ENCODE measurements at regions not wholly inside any gene's neighbourhood (a gene's known extent, or its start where the extent isn't known, plus 50 kb on each side); places are given as distances from the start of the nearest gene placed in this dataset.

DNA sequence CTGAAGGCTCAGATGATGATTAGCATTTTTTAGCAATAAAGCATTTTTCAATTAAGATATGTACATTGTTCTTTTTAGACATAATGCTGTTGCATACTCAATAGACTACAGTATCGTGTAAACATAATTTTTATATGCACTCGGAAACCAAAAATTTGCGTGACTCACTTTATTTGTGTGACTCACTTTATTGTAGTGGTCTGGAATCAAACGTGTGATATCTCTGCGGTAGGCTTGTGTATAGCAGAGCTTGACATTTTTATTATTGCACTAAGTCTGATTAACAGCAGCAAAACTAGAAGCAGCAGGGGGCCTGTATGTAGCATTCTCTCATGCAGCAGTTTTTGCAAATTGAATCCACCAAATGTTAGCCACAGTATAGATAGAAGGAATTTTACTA lies 119.1 kb upstream of the PRDX4 start:
- Histone ChIP-seq H3K4me2 (ENCODE audit: low read depth, low read length) (no peak overlapping the region), H2AFZ (replicated peaks; ENCODE audit: low read length, poor library complexity) (no peak overlapping the region), H4K20me1 (ENCODE audit: insufficient read depth, low read length) (no peaks in the 10 kb centered on the region), H4K91ac (ENCODE audit: insufficient read depth, low read depth, low read length) (no peak overlapping the region), H2AK9ac (replicated peaks; ENCODE audit: low read depth, low read length, poor library complexity) (no peak overlapping the region), H3K27me3 (ENCODE audit: control insufficient read depth, insufficient read depth, low read length) (no peaks in the 10 kb centered on the region), H2BK20ac (ENCODE audit: low read depth, low read length) (no peak overlapping the region), H3K9ac (ENCODE audit: low read depth, low read length) (no peak overlapping the region), H2AK5ac (ENCODE audit: low read depth, low read length) (no peak overlapping the region), H3K18ac (ENCODE audit: low read depth, low read length) (no peak overlapping the region), H2BK120ac (ENCODE audit: low read depth, low read length) (no peak overlapping the region), H3K14ac (replicated peaks; ENCODE audit: low read depth, low read length) (no peak overlapping the region), H4K8ac (ENCODE audit: low read depth in 2 of 2, low read length in 2 of 2) (no peak overlapping the region), H2BK15ac (ENCODE audit: low read depth, low read length) (no peak overlapping the region), H4K5ac (ENCODE audit: low read depth, low read length) (no peak overlapping the region), H3K9me3 (ENCODE audit: control insufficient read depth, insufficient read depth, low read length) (no peaks in the 10 kb centered on the region), H3K27ac (ENCODE audit: insufficient read depth, low read length) (no peak overlapping the region), H3K4me3 (ENCODE audit: insufficient read depth, low read depth, low read length) (no peak overlapping the region), H3K79me1 (ENCODE audit: low read depth in 1 of 2, low read length in 2 of 2) (no peaks in the 10 kb centered on the region), H2BK5ac (ENCODE audit: low read depth, low read length, poor library complexity, severe bottlenecking) (no peak overlapping the region), H3K56ac (ENCODE audit: extremely low read depth, insufficient read depth, low read length) (no peak overlapping the region), H3K23ac (ENCODE audit: low read depth, low read length) (no peak overlapping the region), H3K9me1 (ENCODE audit: insufficient read depth, low read length) (no peaks in the 10 kb centered on the region), H3K4me1 (ENCODE audit: control insufficient read depth, insufficient read depth, low read length) (no peaks in the 10 kb centered on the region), H3K4ac (ENCODE audit: low read depth, low read length) (no peak overlapping the region), H3K36me3 (ENCODE audit: control insufficient read depth, insufficient read depth, low read length) (no peaks in the 10 kb centered on the region)
- BruUV-seq (replicated peaks), result no TSS peak
- ChIA-PET POLR2A (ENCODE audit: unreplicated experiment) (no interaction called here), CTCF (no interaction called here)
- dilution Hi-C loops (cut with HindIII; ENCODE audit: low sequenced_read_pairs, unreplicated experiment) (no loop called here), intact Hi-C loops (cut with micrococcal nuclease) (no loop called here), in situ Hi-C loops (cut with MboI; ENCODE audit: low sequenced_read_pairs) (no loop called here)
- no peak for ATAC-seq (ENCODE audit: low read depth)
- TF ChIP-seq, protein P1, sequence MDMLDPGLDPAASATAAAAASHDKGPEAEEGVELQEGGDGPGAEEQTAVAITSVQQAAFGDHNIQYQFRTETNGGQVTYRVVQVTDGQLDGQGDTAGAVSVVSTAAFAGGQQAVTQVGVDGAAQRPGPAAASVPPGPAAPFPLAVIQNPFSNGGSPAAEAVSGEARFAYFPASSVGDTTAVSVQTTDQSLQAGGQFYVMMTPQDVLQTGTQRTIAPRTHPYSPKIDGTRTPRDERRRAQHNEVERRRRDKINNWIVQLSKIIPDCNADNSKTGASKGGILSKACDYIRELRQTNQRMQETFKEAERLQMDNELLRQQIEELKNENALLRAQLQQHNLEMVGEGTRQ (IDR thresholded peaks at IDR 0.05; ENCODE audit: low read depth, low read length), result no peak
- no peak for DNase-seq
- no CpG with 5 or more reads among the region's 5 CpGs for WGBS, 2 experiments (ENCODE audit: extremely low coverage in 2 of 2, insufficient read length in 1 of 2)
